Lung (tissue), 11 donors: ENCODE measurements at regions not wholly inside any gene's neighbourhood (a gene's known extent, or its start where the extent isn't known, plus 50 kb on each side); places are given as distances from the start of the nearest gene placed in this dataset.
"Not testable (repeated sequence)": the region's sequence is repeated elsewhere in the genome, so short reads cannot be mapped to it uniquely, and the experiment has no call there.

Source experiments
- ATAC-seq: fragments of 200-7000 bp; cut with Tn5 transposase; one replicate; pipeline ENCODE4 v1.9.1; 2020; ENCODE audit warnings: moderate number of reproducible peaks; ENCODE audit not compliant: insufficient read depth, low FRiP score
- DNase-seq, 3 donors: peaks; one replicate each; pipeline ENCODE4 v3.0.0-alpha.2; 2013 to 2017
- H3K27ac ChIP-seq, 2 donors: one replicate each; pipeline ENCODE4 v1.5.1; 2013; ENCODE audit warnings: mild to moderate bottlenecking in 2 of 2, moderate library complexity in 2 of 2, control low read depth in 1 of 2, inconsistent platforms in 1 of 2, low read depth in 1 of 2, low read length in 1 of 2
- H3K27me3 ChIP-seq, 3 donors: one replicate each; pipeline ENCODE4 v1.5.1; 2013; ENCODE audit warnings: low read length in 2 of 3; ENCODE audit not compliant: control insufficient read depth in 3 of 3, insufficient read depth in 3 of 3
- H3K36me3 ChIP-seq, 4 donors: one replicate each; pipeline ENCODE4 v1.5.1; 2013; ENCODE audit warnings: low read length in 4 of 4, mild to moderate bottlenecking in 1 of 4, moderate library complexity in 1 of 4; ENCODE audit not compliant: control insufficient read depth in 4 of 4, insufficient read depth in 4 of 4
- H3K4me1 ChIP-seq, 5 donors: one replicate each; pipeline ENCODE4 v1.5.1; 2013; ENCODE audit warnings: low read length in 5 of 5, mild to moderate bottlenecking in 2 of 5, moderate library complexity in 1 of 5; ENCODE audit not compliant: control insufficient read depth in 5 of 5, insufficient read depth in 5 of 5
- H3K4me3 ChIP-seq: one replicate; pipeline ENCODE4 v1.5.1; 2013; ENCODE audit warnings: mild to moderate bottlenecking, control low read depth, moderate library complexity
- H3K9ac ChIP-seq, 2 donors: one replicate each; pipeline ENCODE4 v1.5.1; 2013; ENCODE audit warnings: low read length in 2 of 2, control low read depth in 1 of 2; ENCODE audit not compliant: insufficient read depth in 1 of 2
- H3K9me3 ChIP-seq, 4 donors: one replicate each; pipeline ENCODE4 v1.5.1; 2013; ENCODE audit warnings: low read length in 3 of 4, mild to moderate bottlenecking in 1 of 4, moderate library complexity in 1 of 4; ENCODE audit not compliant: control insufficient read depth in 4 of 4, insufficient read depth in 3 of 4
- CTCF ChIP-seq: IDR thresholded peaks from 2 replicates; pipeline ENCODE4 v1.5.1; 2012; ENCODE audit warnings: mild to moderate bottlenecking; ENCODE audit errors: control extremely low read depth, extremely low read depth
- WGBS, 2 donors: extraction: QIAGEN DNeasy Blood & Tissue Kit; methylation state at CpG; one replicate each; pipeline ENCODE4 v1.1.7; 2013; 5-methylcytosine and 5-hydroxymethylcytosine counted together
- donor health status: control.
- donor health status: control.
- donor health status: Bipolar disorder and iron deficiency.
- donor health status: healthy.
- donor health status: DM: yes; HTN: yes; CAD: no.

GRCh38 chr5:111830333-111830732, 73.3 kb upstream of the NREP start:
- H3K27me3 ChIP-seq = no peaks in the 10 kb centered on the region
- no peaks in the 10 kb centered on the region for H3K9me3 ChIP-seq
- H3K4me1 ChIP-seq = peaks cover 0 to 3% (median 0%) of the 10 kb centered on the region in 5 donors
- H3K9ac ChIP-seq = no peak overlapping the region
- H3K36me3 ChIP-seq = no peaks in the 10 kb centered on the region
- 81 to 96% methylated on average over 1 of the region's 1 CpG for WGBS, 2 donors
- no peak overlapping the region for H3K27ac ChIP-seq
- DNase-seq (peak in 1 of 3 donors; percentile 37), ATAC-seq (no peak)
- TF ChIP-seq CTCF = no peak
- no peak overlapping the region for H3K4me3 ChIP-seq

- Histone ChIP-seq H3K27ac (no peak overlapping the region), H3K4me3 (no peak overlapping the region), H3K9me3 (no peaks in the 10 kb centered on the region), H3K36me3 (no peaks in the 10 kb centered on the region), H3K27me3 (no peaks in the 10 kb centered on the region), H3K4me1 (peaks cover 0 to 3% (median 0%) of the 10 kb centered on the region in 5 donors), H3K9ac (no peak overlapping the region)
- 82% methylated on average over 1 of the region's 1 CpG for WGBS, 2 donors
- no peak for TF ChIP-seq CTCF
- DNase-seq (no peak), ATAC-seq (no peak)
These were observed 72.7 kb upstream of the NREP start for GRCh38 chr5:111829701-111830100.

GRCh38 chr5:111826064-111826463, 69.1 kb upstream of the NREP start:
- H3K27me3 ChIP-seq = no peaks in the 10 kb centered on the region
- H3K4me1 ChIP-seq = peaks cover 0 to 3% (median 0%) of the 10 kb centered on the region in 5 donors
- H3K27ac ChIP-seq = no peak overlapping the region
- H3K4me3 ChIP-seq = no peak overlapping the region
- no peak for TF ChIP-seq CTCF
- DNase-seq (no peak), ATAC-seq (no peak)
- no peak overlapping the region for H3K9ac ChIP-seq
- WGBS, 2 donors = 94 to 95% methylated on average over 6 of the region's 6 CpGs
- H3K9me3 ChIP-seq = no peaks in the 10 kb centered on the region
- H3K36me3 ChIP-seq = no peaks in the 10 kb centered on the region

GRCh38 chr5:111820072-111820471, 63.1 kb upstream of the NREP start:
- DNase-seq (peak in 1 of 3 donors; percentile 25), ATAC-seq (no peak)
- Histone ChIP-seq H3K9me3 (peaks cover 0 to 3% (median 0%) of the 10 kb centered on the region in 4 donors), H3K4me3 (no peak overlapping the region), H3K9ac (no peak overlapping the region), H3K27ac (no peak overlapping the region), H3K27me3 (no peaks in the 10 kb centered on the region), H3K4me1 (no peaks in the 10 kb centered on the region), H3K36me3 (no peaks in the 10 kb centered on the region)
- TF ChIP-seq CTCF = no peak
- 78 to 86% methylated on average over 5 of the region's 5 CpGs for WGBS, 2 donors

- not testable (repeated sequence) for ATAC-seq, H3K9me3 ChIP-seq, H3K4me3 ChIP-seq, H3K36me3 ChIP-seq, DNase-seq, H3K4me1 ChIP-seq, H3K27ac ChIP-seq, H3K27me3 ChIP-seq, H3K9ac ChIP-seq
- 90 to 97% methylated on average over 1 of the region's 1 CpG for WGBS, 2 donors
These were observed 62.0 kb upstream of the NREP start for GRCh38 chr5:111819028-111819427.
